ENCODE measurements at regions not wholly inside any gene's neighbourhood (a gene's known extent, or its start where the extent isn't known, plus 50 kb on each side); places are given as distances from the start of the nearest gene placed in this dataset.
"Not testable (repeated sequence)": the region's sequence is repeated elsewhere in the genome, so short reads cannot be mapped to it uniquely, and the experiment has no call there.

DNA sequence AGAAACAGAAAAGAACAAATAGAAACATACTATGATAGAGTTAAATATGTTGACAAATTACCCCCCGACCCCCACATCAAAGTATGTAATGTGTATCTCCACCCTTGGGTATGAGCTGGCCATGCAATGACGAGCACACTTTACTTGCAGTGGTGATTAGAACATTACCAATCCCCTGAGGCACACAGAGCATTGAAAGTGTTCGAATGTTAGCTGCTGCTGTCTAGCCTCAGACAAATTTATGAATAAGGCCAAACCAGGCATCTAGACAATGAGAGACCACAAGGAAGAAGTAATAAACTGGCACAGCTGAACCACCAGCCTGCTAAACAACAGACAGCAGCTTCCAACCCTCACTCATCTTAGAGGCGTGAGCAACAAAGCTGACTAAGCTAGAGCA lies 380.5 kb downstream of the DSEL start:
- DNase-seq (ENCODE audit: low spot score): no peak

- no peak for DNase-seq (ENCODE audit: low spot score)
Observed at GRCh38 chr18:67134911-67135310, 381.6 kb downstream of the DSEL start.

- DNase-seq (ENCODE audit: low spot score): no peak
Observed at GRCh38 chr18:67133669-67134068, 382.9 kb downstream of the DSEL start.

DNA sequence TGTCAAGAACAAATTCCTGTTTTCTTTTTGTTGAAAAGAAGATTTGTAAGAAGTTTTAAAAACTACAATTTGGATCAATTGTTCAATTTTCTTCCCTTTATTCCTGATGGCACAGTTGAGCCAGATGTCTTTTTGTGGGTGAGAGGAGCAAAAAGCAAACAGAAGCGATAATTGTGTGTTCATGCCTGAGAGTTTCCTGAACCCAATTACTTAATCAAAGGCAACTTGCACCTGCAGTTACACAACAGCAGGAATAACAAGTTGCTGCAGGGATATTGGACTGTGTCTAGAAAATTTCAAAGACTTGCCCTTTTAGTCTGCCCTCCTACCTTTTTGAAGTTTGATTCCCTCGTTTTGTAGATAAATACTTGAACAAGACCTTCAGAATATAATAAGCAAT lies 383.6 kb downstream of the DSEL start:
- DNase-seq (ENCODE audit: low spot score): no peak

DNA sequence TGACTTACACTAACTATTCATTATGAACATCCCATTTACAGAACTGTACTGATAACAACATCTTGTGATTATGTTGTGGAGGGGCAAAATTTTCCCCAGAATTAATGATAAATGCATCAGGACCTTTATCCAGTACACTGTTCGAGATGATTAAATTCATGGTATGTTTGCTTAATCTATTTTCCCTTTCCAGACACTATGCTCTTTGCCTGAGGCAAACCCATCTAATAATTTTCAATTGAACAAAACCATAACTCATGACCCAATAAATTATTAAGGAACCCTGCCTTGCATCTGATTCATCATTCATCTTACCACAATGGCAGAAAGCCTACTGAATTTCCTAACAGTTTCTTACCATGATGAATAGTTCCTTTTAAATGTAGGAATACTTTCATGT lies 385.0 kb downstream of the DSEL start:
- DNase-seq (ENCODE audit: low spot score): no peak

DNA sequence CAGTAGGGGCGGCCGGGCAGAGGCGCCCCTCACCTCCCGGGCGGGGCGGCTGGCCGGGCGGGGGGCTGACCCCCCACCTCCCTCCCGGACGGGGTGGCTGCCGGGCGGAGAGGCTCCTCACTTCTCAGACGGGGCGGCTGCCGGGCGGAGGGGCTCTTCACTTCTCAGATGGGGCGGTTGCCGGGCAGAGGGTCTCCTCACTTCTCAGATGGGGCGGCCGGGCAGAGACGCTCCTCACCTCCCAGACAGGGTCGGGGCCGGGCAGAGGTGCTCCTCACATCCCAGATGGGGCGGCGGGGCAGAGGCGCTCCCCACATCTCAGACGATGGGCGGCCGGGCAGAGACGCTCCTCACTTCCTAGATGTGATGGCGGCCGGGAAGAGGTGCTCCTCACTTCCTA lies 389.8 kb downstream of the DSEL start:
- not testable (repeated sequence) for DNase-seq (ENCODE audit: low spot score)

DNA sequence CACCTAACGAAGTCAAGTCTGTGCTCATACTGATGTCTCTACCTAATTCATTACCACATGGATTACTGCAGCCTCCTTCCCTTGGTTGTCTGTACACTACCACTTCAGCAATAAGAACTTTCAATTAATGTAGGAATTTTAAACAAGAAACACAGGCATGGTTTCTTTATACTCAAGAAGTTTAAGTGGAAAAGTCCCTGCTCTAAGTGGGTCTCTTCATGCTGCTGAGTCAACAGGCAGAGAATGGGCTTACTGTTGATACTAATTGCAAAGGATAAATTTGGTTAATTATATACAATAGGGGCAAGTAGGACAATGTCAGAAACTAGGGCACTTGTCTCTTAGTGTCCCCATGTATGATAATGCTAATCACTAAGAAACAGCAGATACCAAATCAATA lies 392.6 kb downstream of the DSEL start:
- no peak for DNase-seq (ENCODE audit: low spot score)

DNA sequence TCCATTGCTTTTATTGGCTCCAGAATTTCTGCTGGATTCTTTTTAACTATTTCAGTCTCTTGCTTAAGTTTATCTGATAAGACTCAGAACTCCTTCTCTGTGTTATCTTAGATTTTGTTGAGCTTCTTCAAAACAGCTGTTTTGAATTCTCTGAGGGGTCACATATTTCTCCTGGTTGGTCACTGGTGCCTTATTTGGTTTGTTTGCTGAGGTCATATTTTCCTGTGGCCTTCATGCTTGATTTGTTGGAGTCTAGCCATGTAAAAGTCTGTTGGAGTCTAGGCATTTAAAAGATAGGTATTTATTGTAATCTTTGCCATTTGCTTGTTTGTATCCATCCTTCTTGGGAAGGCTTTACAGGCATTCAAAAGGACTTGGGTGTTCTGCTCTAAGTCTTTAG lies 398.7 kb downstream of the DSEL start:
- DNase-seq (ENCODE audit: low spot score): no peak

DNA sequence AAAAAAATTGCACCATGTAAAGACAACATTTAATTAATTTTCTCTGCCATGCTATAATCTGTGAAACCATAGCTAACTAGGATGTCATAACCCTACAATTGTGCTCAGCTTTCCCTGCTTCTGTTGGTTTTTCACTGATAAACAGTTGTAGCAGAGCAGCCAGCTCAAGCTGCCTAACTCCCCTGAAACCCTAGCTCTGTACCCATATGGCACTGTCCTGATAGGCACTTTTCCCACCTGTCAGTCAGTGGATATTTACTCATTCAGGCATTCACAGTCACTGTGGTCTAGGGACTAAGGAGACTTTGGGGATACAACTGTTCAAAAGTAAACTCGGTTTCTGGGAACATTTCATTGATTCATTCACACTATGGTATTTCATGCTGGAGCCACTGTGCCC lies 407.0 kb downstream of the DSEL start:
- no peak for DNase-seq (ENCODE audit: low spot score)

DNA sequence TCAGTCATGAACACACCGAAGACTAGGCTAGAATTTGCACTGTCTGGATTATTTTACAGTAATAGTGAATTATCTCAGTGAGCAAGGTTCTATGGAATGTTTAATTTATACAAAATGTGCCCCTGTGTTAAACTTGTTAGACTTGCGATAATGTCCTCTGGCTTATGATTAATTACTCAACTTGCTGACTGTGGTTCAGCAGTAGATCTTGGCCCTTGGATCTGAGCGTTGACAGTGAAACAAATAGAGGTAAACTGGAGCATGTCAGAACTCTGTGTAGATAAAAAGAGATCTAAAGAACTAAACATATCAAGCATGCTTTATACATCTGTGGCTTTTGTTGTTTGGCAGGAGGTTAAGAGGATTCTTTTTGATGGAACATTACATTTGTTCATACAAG lies 407.6 kb downstream of the DSEL start:
- no peak for DNase-seq (ENCODE audit: low spot score)

- peak; percentile 51 for DNase-seq (ENCODE audit: low spot score)
Observed at GRCh38 chr18:67104700-67105284, 411.7 kb downstream of the DSEL start.

DNA sequence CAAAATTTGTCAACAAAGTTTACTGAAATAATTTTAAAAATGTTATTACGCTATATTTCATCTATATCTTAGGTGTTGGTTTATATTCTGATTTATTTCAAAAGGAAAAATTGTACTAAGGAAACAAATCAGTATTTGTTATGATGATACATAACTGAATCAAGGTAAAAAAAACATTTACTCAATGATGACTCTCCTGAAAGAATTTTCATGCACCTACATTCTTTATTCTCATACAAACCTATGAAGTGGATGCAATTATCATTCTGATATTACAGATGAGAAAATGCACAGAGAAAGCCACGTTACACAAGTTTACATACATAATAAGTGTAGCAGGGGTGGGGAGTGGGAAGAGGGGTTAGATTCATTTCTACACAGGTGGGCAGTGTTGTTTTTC lies 422.4 kb downstream of the DSEL start:
- DNase-seq (ENCODE audit: low spot score): no peak

DNA sequence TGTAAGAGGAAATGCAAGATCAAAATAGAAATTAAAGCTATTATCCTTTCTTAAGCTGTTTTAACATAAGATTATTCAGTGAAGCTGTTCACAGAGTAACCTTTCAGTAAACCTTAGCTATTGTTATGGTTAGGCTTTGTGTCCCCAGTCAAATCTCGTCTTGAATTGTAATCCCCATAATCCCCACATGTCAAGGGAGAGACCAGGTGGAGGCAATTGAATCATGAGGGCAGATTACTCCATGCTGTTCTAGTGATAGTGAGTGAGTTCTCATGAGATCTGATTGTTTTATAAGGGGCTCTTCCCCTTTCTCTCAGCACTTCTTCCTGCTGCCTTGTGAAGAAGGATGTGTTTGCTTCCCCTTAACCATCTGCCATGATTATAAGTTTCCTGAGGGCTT lies 424.4 kb downstream of the DSEL start:
- no peak for DNase-seq (ENCODE audit: low spot score)

GRCh38 chr18:67081482-67082211 lies 434.9 kb downstream of the DSEL start:
- DNase-seq (ENCODE audit: low spot score): no peak

- no peak for DNase-seq (ENCODE audit: low spot score)
Observed at GRCh38 chr18:67080601-67081000, 435.9 kb downstream of the DSEL start.

- no peak for DNase-seq (ENCODE audit: low spot score)
Observed at GRCh38 chr18:67074309-67074708, 442.2 kb downstream of the DSEL start.

- no peak for DNase-seq (ENCODE audit: low spot score)
Observed at GRCh38 chr18:67072791-67073190, 443.7 kb downstream of the DSEL start.

GRCh38 chr18:67068608-67069007 lies 447.9 kb downstream of the DSEL start:
- DNase-seq (ENCODE audit: low spot score): no peak

- no peak for DNase-seq (ENCODE audit: low spot score)
Observed at GRCh38 chr18:67047334-67047733, 443.4 kb upstream of the CDH19 start.

DNA sequence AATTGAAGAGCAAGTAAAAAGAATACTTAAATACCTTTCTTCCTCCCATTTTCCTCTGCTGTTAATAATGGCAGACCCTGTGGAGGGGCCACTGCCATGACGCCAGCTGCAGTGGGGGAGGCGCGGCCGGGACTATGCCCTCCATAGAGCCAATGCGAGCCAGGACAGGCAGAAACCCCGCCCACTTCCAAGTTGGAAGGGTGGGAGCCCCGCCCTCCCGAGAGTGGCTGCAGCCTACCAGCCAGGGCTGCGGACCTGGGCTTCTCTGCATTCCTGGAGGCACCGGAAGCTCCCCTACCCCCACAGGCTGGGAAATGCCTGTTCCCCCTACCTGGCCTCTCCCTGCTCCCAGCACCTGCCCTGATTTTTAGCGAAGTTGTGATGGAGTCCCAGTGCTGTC lies 439.4 kb upstream of the CDH19 start:
- no peak for DNase-seq (ENCODE audit: low spot score)

DNA sequence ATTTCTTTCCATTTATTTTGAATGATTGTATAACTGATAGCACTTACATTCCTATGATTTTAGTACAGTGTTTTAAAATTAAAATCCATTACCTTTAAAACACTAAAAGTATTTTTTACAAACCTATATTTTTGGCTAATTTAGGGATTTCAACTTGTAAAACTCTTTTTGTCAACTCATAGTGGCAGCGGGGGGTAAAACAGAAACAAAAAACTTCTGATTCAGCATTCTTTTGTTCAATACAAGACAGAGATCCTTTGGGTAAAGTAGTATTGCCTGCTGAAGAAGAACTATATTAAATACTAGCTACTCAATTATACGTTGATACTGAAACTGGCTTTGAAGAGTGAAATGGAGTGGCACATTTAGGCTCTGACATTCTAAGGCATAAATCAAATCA lies 437.4 kb upstream of the CDH19 start:
- no peak for DNase-seq (ENCODE audit: low spot score)

- DNase-seq (ENCODE audit: low spot score): no peak
Observed at GRCh38 chr18:67035026-67035425, 431.1 kb upstream of the CDH19 start.

GRCh38 chr18:67023059-67023458 lies 419.2 kb upstream of the CDH19 start:
- no peak for DNase-seq (ENCODE audit: low spot score)

DNA sequence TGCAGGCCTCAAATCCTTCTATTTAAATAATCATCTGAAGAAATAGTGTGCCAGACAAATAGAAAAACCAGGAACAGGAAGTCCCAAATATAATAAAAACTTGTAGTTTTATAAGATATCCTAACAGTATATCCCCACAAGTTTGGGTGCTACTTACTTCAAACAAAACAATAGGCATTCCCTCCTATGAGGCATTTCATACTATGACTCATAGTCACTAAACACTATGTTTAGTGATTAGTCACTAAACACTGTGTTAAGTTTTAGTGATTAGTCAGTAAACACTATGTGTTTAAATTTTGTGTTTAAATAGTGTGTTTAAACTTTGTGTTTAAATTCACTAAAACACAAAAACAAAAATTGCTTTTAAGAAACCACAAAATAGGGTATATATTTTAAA lies 407.0 kb upstream of the CDH19 start:
- DNase-seq (ENCODE audit: low spot score): no peak
